NB4 (cell line): ENCODE measurements at regions not wholly inside any gene's neighbourhood (a gene's known extent, or its start where the extent isn't known, plus 50 kb on each side); places are given as distances from the start of the nearest gene placed in this dataset.

Experiments used
- CTCF ChIP-seq: IDR thresholded peaks from one replicate; pipeline ENCODE4 v1.5.1; 2012; ENCODE audit warnings: low read depth, low read length
- MAX ChIP-seq: IDR thresholded peaks from 2 replicates; pipeline ENCODE4 v1.6.1; 2011; ENCODE audit warnings: low read depth, low read length
- MYC ChIP-seq: IDR thresholded peaks from 2 replicates; pipeline ENCODE4 v1.6.1; 2011; ENCODE audit warnings: low read depth, low read length
- POLR2A ChIP-seq: IDR thresholded peaks from 2 replicates; pipeline ENCODE4 v1.6.1; 2011; ENCODE audit warnings: mild to moderate bottlenecking; ENCODE audit not compliant: insufficient read length; ENCODE audit errors: extremely low read depth

- TF ChIP-seq POLR2A (no peak), CTCF (no peak), MYC (no peak), MAX (no peak)
These were observed 679.7 kb downstream of the TECRL start for GRCh38 chr4:63729519-63729918.
